Coronary artery (tissue), 2 donors: ENCODE measurements at regions not wholly inside any gene's neighbourhood (a gene's known extent, or its start where the extent isn't known, plus 50 kb on each side); places are given as distances from the start of the nearest gene placed in this dataset.

Source experiments
- DNase-seq: peaks from one replicate; pipeline ENCODE4 v3.0.0-alpha.2; 2017; ENCODE audit warnings: low spot score
- H3K27ac ChIP-seq, 2 donors: fragments of 200-600 bp; sonication (generic); one replicate each; pipeline ENCODE4 v1.5.1; 2016 to 2019
- H3K4me3 ChIP-seq: fragments of 200-600 bp; sonication (generic); 2 replicates; pipeline ENCODE4 v1.5.1; 2016; ENCODE audit warnings: mild to moderate bottlenecking, moderate library complexity
- TF ChIP-seq, protein P1 (sequence below): fragments of 200-600 bp; sonication (generic); IDR thresholded peaks from one replicate; pipeline ENCODE4 v1.5.1; 2019; ENCODE audit warnings: antibody characterized with exemption

- TF ChIP-seq, protein P1, sequence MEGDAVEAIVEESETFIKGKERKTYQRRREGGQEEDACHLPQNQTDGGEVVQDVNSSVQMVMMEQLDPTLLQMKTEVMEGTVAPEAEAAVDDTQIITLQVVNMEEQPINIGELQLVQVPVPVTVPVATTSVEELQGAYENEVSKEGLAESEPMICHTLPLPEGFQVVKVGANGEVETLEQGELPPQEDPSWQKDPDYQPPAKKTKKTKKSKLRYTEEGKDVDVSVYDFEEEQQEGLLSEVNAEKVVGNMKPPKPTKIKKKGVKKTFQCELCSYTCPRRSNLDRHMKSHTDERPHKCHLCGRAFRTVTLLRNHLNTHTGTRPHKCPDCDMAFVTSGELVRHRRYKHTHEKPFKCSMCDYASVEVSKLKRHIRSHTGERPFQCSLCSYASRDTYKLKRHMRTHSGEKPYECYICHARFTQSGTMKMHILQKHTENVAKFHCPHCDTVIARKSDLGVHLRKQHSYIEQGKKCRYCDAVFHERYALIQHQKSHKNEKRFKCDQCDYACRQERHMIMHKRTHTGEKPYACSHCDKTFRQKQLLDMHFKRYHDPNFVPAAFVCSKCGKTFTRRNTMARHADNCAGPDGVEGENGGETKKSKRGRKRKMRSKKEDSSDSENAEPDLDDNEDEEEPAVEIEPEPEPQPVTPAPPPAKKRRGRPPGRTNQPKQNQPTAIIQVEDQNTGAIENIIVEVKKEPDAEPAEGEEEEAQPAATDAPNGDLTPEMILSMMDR, result no peak
- DNase-seq, result no peak
- Histone ChIP-seq H3K27ac (no peak overlapping the region), H3K4me3 (no peak overlapping the region)
These were observed 496.4 kb downstream of the FOXO1 start for GRCh38 chr13:40170091-40170490.

- Histone ChIP-seq H3K4me3 (no peak overlapping the region), H3K27ac (no peak overlapping the region)
- DNase-seq, result peak; percentile 50
- TF ChIP-seq, protein P1, result no peak
These were observed 495.5 kb downstream of the FOXO1 start for GRCh38 chr13:40170982-40171381.

GRCh38 chr13:40171566-40171965 is 494.9 kb downstream of the FOXO1 start:
- DNase-seq, result no peak
- H3K27ac ChIP-seq, result no peak overlapping the region
- TF ChIP-seq, protein P1, result no peak
- H3K4me3 ChIP-seq, result no peak overlapping the region

GRCh38 chr13:40172149-40172591 is 494.3 kb downstream of the FOXO1 start:
- peak; percentile 70 for DNase-seq
- TF ChIP-seq, protein P1, result no peak
- Histone ChIP-seq H3K27ac (no peak overlapping the region), H3K4me3 (no peak overlapping the region)

DNA sequence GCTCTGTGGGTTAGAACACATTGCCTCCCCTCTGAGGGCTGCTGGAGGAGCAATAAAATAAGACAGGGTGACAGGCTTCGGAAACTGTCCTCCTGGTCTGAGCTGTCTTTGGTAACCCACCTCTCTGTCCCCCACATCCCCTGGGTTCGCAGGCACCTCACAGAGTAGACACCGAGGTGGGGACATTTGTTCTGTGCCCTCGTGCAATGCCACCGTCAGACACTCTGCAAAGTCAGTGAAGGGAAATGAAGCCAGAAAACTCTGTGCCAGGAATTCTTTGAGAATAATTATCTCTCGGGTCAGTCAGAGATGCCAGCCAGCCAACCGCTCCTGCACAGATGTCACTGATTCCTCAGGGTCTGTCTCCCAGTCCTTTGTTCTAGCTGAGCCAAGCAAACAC is 493.6 kb downstream of the FOXO1 start:
- peak; percentile 40 for DNase-seq
- Histone ChIP-seq H3K27ac (no peak overlapping the region), H3K4me3 (no peak overlapping the region)
- TF ChIP-seq, protein P1, result no peak

DNA sequence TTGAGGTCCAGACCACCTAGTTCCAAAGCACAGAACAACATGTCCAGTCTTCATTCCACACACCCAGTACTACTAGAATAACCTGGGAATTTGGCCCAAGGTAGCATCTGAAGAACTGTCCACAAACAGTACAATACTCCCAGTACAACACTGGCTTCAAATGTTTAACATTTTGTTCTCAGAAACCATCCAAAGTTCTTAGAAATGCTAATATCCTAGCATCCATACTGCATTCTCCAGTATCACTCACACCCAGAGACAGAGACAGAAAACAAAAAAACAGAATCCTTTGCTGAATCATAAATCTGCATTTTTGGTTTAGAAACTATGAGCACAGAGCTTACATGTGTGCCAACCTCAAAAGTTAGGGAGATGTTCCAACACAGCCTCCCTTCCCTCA is 490.8 kb downstream of the FOXO1 start:
- Histone ChIP-seq H3K27ac (no peak overlapping the region), H3K4me3 (no peak overlapping the region)
- no peak for DNase-seq
- TF ChIP-seq, protein P1, result no peak

DNA sequence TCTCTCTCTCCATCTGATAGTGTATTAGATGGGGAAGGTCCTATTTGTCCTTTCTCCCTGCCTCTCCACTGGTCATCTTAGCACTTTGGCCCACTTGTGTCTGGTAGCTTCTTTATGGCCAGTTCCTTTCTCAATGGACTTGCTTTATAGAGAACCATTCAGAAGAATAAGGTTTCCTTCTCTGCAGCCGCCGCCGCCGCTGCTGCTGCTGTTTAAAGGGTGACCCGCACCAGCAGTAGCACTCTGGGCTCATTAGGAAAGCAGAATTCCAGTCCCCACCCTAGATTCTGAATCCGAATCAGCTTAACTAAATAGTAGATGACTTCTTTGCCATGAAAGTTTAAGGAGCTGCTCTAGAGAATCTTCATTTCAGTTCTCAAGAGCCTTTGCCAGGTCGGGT is 490.2 kb downstream of the FOXO1 start:
- TF ChIP-seq, protein P1, result no peak
- H3K4me3 ChIP-seq, result no peak overlapping the region
- H3K27ac ChIP-seq, result no peak overlapping the region
- no peak for DNase-seq
